Caco-2 (cell line): ENCODE measurements at regions not wholly inside any gene's neighbourhood (a gene's known extent, or its start where the extent isn't known, plus 50 kb on each side); places are given as distances from the start of the nearest gene placed in this dataset.

Source experiments
- BruUV-seq: library from RNA; stranded (reverse); fragments of 400-500 nt; replicated peaks from 2 replicates; lab custom pipeline; 2021; lab: Mats Ljungman, UMichigan
- CTCF ChIA-PET: fragments of 300-600 bp; sonication (Branson Sonifier 250); formaldehyde crosslinking; loops from one replicate; lab custom pipeline; 2022; ENCODE audit warnings: antibody characterized with exemption; lab: Charles Lee
- POLR2A ChIA-PET: fragments of 300-600 bp; sonication (Branson Sonifier 250); formaldehyde crosslinking; loops from one replicate; lab custom pipeline; 2022; ENCODE audit warnings: antibody characterized with exemption; lab: Charles Lee
- DNase-seq, 2 experiments: peaks; one replicate each; pipeline versions ENCODE4 v3.0.0 to v3.0.0-alpha.2; 2020 to 2022
- H3K27me3 ChIP-seq: replicated peaks from 2 replicates; pipeline ENCODE4 v1.6.0; 2011; ENCODE audit warnings: low read length; ENCODE audit not compliant: control insufficient read depth, insufficient read depth
- H3K36me3 ChIP-seq: 2 replicates; pipeline ENCODE4 v1.5.1; 2011; ENCODE audit warnings: low read length; ENCODE audit not compliant: control insufficient read depth, insufficient read depth
- H3K4me1 ChIP-seq: fragments of 250-450 bp; sonication (Bioruptor Pico); 2 replicates; pipeline ENCODE4 v1.5.1; 2020; ENCODE audit warnings: mild to moderate bottlenecking
- H3K4me3 ChIP-seq: 2 replicates; pipeline ENCODE4 v1.5.1; 2011; ENCODE audit warnings: low read depth, mild to moderate bottlenecking, control low read depth, low read length
- H3K9me3 ChIP-seq: fragments of 250-450 bp; sonication (Bioruptor Pico); 2 replicates; pipeline ENCODE4 v1.5.1; 2020; ENCODE audit warnings: mild to moderate bottlenecking, moderate library complexity
- H3K27ac Mint-ChIP-seq: one replicate; pipeline ENCODE4 v1.8.0; 2022; ENCODE audit warnings: mixed read lengths; ENCODE audit not compliant: unreplicated experiment
- H3K27me3 Mint-ChIP-seq: one replicate; pipeline ENCODE4 v1.8.0; 2022; ENCODE audit warnings: mixed read lengths; ENCODE audit not compliant: insufficient read depth, unreplicated experiment
- H3K36me3 Mint-ChIP-seq: one replicate; pipeline ENCODE4 v1.8.0; 2022; ENCODE audit warnings: mild to moderate bottlenecking, mixed read lengths; ENCODE audit not compliant: insufficient read depth, unreplicated experiment
- H3K4me1 Mint-ChIP-seq: one replicate; pipeline ENCODE4 v1.8.0; 2022; ENCODE audit warnings: low read depth, mixed read lengths; ENCODE audit not compliant: unreplicated experiment
- H3K4me3 Mint-ChIP-seq: one replicate; pipeline ENCODE4 v1.8.0; 2022; ENCODE audit warnings: mild to moderate bottlenecking, moderate library complexity, mixed read lengths; ENCODE audit not compliant: unreplicated experiment
- H3K9me3 Mint-ChIP-seq: one replicate; pipeline ENCODE4 v1.8.0; 2022; ENCODE audit warnings: mixed read lengths; ENCODE audit not compliant: unreplicated experiment
- intact Hi-C: fragments of 100-400 bp; cut with micrococcal nuclease; formaldehyde crosslinking; loops from one replicate; pipeline ENCODE4 v1.10.0; 2022; ENCODE audit not compliant: unreplicated experiment
- TF ChIP-seq, protein P1 (sequence below), 2 experiments: fragments of 200-600 bp in 1 of 2; IDR thresholded peaks; 1 replicate in 1 of 2; 2 replicates in 1 of 2; pipeline versions ENCODE4 v1.5.1 to v1.8.0; 2011 to 2022; ENCODE audit warnings: antibody characterized with exemption in 1 of 2, control low read depth in 1 of 2, inconsistent platforms in 1 of 2, low read depth in 1 of 2, low read length in 1 of 2, mild to moderate bottlenecking in 1 of 2, moderate library complexity in 1 of 2; ENCODE audit not compliant: insufficient read depth in 1 of 2, severe bottlenecking in 1 of 2, unreplicated experiment in 1 of 2

GRCh38 chr7:25774675-25775074 is 377.3 kb upstream of the NFE2L3 start:
- Mint-ChIP-seq H3K27ac (no peak overlapping the region), H3K4me3 (no peak overlapping the region), H3K27me3 (peaks cover 4% of the 10 kb centered on the region), H3K9me3 (no peaks in the 10 kb centered on the region), H3K36me3 (no peaks in the 10 kb centered on the region), H3K4me1 (no peaks in the 10 kb centered on the region)
- DNase-seq: no peak
- Histone ChIP-seq H3K9me3 (no peaks in the 10 kb centered on the region), H3K27me3 (no peaks in the 10 kb centered on the region), H3K4me3 (no peak overlapping the region), H3K36me3 (no peaks in the 10 kb centered on the region), H3K4me1 (no peaks in the 10 kb centered on the region)
- no TSS peak for BruUV-seq
- CTCF ChIA-PET: no interaction called here
- intact Hi-C loops: no loop called here
- TF ChIP-seq, protein P1, sequence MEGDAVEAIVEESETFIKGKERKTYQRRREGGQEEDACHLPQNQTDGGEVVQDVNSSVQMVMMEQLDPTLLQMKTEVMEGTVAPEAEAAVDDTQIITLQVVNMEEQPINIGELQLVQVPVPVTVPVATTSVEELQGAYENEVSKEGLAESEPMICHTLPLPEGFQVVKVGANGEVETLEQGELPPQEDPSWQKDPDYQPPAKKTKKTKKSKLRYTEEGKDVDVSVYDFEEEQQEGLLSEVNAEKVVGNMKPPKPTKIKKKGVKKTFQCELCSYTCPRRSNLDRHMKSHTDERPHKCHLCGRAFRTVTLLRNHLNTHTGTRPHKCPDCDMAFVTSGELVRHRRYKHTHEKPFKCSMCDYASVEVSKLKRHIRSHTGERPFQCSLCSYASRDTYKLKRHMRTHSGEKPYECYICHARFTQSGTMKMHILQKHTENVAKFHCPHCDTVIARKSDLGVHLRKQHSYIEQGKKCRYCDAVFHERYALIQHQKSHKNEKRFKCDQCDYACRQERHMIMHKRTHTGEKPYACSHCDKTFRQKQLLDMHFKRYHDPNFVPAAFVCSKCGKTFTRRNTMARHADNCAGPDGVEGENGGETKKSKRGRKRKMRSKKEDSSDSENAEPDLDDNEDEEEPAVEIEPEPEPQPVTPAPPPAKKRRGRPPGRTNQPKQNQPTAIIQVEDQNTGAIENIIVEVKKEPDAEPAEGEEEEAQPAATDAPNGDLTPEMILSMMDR (IDR thresholded peaks at IDR 0.05; ENCODE audit: insufficient read depth in 1 of 2, low read depth in 1 of 2, low read length in 1 of 2, severe bottlenecking in 1 of 2, unreplicated experiment in 1 of 2): no peak
- POLR2A ChIA-PET: no interaction called here

DNA sequence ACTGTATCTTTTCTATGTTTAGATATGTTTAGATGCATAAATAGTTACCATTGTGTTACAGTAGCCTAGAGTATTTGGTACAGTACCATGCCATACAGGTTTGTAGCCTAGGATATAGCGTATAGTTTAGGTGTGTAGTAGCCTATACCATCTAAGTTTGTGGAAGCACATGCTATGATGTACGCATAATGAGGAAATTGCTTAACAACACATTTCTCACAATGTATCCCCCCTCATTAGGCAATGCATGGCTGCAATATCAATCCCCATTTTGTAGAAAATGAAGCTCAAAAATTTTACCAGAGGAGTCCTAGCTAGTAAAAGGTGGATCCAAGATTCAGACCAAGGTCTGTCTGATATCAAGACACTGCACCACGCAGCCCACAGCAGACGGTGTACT is 376.4 kb upstream of the NFE2L3 start:
- Mint-ChIP-seq H3K27me3 (peaks cover 4% of the 10 kb centered on the region), H3K27ac (no peak overlapping the region), H3K9me3 (no peaks in the 10 kb centered on the region), H3K4me1 (no peaks in the 10 kb centered on the region), H3K36me3 (no peaks in the 10 kb centered on the region), H3K4me3 (no peak overlapping the region)
- Histone ChIP-seq H3K27me3 (no peaks in the 10 kb centered on the region), H3K36me3 (no peaks in the 10 kb centered on the region), H3K4me3 (no peak overlapping the region), H3K4me1 (no peaks in the 10 kb centered on the region), H3K9me3 (no peaks in the 10 kb centered on the region)
- TF ChIP-seq, protein P1 (IDR thresholded peaks at IDR 0.05; ENCODE audit: insufficient read depth in 1 of 2, low read depth in 1 of 2, low read length in 1 of 2, severe bottlenecking in 1 of 2, unreplicated experiment in 1 of 2): no peak
- POLR2A ChIA-PET: no interaction called here
- CTCF ChIA-PET: no interaction called here
- intact Hi-C loops: no loop called here
- no TSS peak for BruUV-seq
- DNase-seq: no peak

DNA sequence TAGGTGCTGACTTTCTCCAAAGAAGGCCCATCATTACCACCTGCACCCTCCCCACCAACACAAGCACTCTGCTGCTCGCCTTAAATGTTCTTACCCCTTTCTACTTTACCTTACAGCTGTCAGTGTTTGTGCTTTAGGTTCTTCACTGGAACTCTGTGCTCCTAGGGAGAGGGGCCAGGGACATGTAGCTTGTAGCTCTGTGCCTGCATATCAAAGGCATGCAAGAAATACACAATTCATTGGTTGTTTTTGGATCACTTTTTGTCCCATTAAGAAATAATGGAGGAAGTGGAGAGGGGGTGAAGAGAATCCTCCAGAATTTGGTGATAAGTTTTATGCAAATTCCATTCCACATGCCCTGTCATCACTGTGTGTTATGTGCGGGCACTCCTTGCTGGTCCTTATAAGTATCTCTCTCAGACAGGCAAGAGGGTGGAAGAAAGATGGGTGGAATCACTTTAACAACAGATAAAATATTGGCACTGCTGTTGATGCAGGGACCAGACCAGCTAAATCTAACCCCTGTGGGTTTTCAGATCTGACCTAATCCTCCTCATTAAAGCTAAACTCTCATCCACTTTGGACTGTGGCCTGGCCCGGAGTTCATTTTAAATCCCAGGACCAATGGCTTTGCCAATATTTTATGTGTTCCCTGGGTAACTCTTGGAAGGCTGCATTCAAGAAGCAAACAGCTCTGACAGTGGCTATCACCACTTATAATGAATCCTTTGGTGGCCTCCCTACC is 375.8 kb upstream of the NFE2L3 start:
- Histone ChIP-seq H3K4me3 (no peak overlapping the region), H3K27me3 (no peaks in the 10 kb centered on the region), H3K36me3 (no peaks in the 10 kb centered on the region), H3K9me3 (no peaks in the 10 kb centered on the region), H3K4me1 (no peaks in the 10 kb centered on the region)
- no TSS peak for BruUV-seq
- H3K27me3 Mint-ChIP-seq: peaks cover 4% of the 10 kb centered on the region
- no peak for DNase-seq
- TF ChIP-seq, protein P1 (IDR thresholded peaks at IDR 0.05; ENCODE audit: insufficient read depth in 1 of 2, low read depth in 1 of 2, low read length in 1 of 2, severe bottlenecking in 1 of 2, unreplicated experiment in 1 of 2): no peak
- POLR2A ChIA-PET: no interaction called here
- no peak overlapping the region for H3K4me3 Mint-ChIP-seq
- no peaks in the 10 kb centered on the region for H3K36me3 Mint-ChIP-seq
- no peaks in the 10 kb centered on the region for H3K9me3 Mint-ChIP-seq
- intact Hi-C loops: no loop called here
- H3K4me1 Mint-ChIP-seq: no peaks in the 10 kb centered on the region
- CTCF ChIA-PET: no interaction called here
- no peak overlapping the region for H3K27ac Mint-ChIP-seq
